H9 (cell line): ENCODE measurements at regions not wholly inside any gene's neighbourhood (a gene's known extent, or its start where the extent isn't known, plus 50 kb on each side); places are given as distances from the start of the nearest gene placed in this dataset.

Experiments
- DNase-seq: peaks from one replicate; pipeline ENCODE4 v3.0.0-alpha.2; 2017
- H2AFZ ChIP-seq: one replicate; pipeline ENCODE4 v1.6.1; 2013; ENCODE audit warnings: mild to moderate bottlenecking, low read length, control low read depth, moderate library complexity
- H2AK5ac ChIP-seq: 2 replicates; pipeline ENCODE4 v1.6.1; 2013; ENCODE audit warnings: low read length, control low read depth, mixed read lengths; ENCODE audit not compliant: insufficient read length
- H2BK120ac ChIP-seq: one replicate; pipeline ENCODE4 v1.6.1; 2013; ENCODE audit warnings: low read depth, mild to moderate bottlenecking, low read length, control low read depth, inconsistent platforms; ENCODE audit not compliant: poor library complexity, severe bottlenecking
- H2BK12ac ChIP-seq: 2 replicates; pipeline ENCODE4 v1.6.1; 2013; ENCODE audit warnings: low read length, control low read depth, mixed read lengths, low read depth; ENCODE audit not compliant: insufficient read length
- H2BK15ac ChIP-seq: 2 replicates; pipeline ENCODE4 v1.6.1; 2013; ENCODE audit warnings: low read depth, low read length, control low read depth
- H2BK20ac ChIP-seq: one replicate; pipeline ENCODE4 v1.6.1; 2013; ENCODE audit warnings: low read depth, mild to moderate bottlenecking, low read length, control low read depth, inconsistent platforms; ENCODE audit not compliant: poor library complexity, severe bottlenecking
- H2BK5ac ChIP-seq: 2 replicates; pipeline ENCODE4 v1.6.1; 2013; ENCODE audit warnings: low read length, control low read depth, mixed read lengths; ENCODE audit not compliant: insufficient read length
- H3K14ac ChIP-seq: 2 replicates; pipeline ENCODE4 v1.6.1; 2013; ENCODE audit warnings: low read length, control low read depth; ENCODE audit not compliant: insufficient read depth
- H3K18ac ChIP-seq: 2 replicates; pipeline ENCODE4 v1.6.1; 2013; ENCODE audit warnings: low read depth, mild to moderate bottlenecking, mixed read lengths, low read length, control low read depth; ENCODE audit not compliant: insufficient read length
- H3K23ac ChIP-seq: 2 replicates; pipeline ENCODE4 v1.6.1; 2013; ENCODE audit warnings: low read length, control low read depth, mixed read lengths, low read depth; ENCODE audit not compliant: insufficient read length
- H3K23me2 ChIP-seq: 2 replicates; pipeline ENCODE4 v1.6.1; 2013; ENCODE audit warnings: low read depth, mild to moderate bottlenecking, mixed read lengths, low read length, control low read depth; ENCODE audit not compliant: insufficient read length, poor library complexity, severe bottlenecking
- H3K27ac ChIP-seq: 2 replicates; pipeline ENCODE4 v1.5.1; 2013; ENCODE audit warnings: low read length, control low read depth, mixed read lengths, low read depth; ENCODE audit not compliant: insufficient read length
- H3K27me3 ChIP-seq: 2 replicates; pipeline ENCODE4 v1.6.1; 2013; ENCODE audit warnings: low read length, control low read depth, inconsistent platforms; ENCODE audit not compliant: insufficient read depth
- H3K4ac ChIP-seq: 2 replicates; pipeline ENCODE4 v1.6.1; 2013; ENCODE audit warnings: low read depth, mild to moderate bottlenecking, control low read depth, inconsistent platforms, low read length, moderate library complexity
- H3K4me1 ChIP-seq: 2 replicates; pipeline ENCODE4 v1.6.1; 2013; ENCODE audit warnings: low read length, control low read depth, inconsistent platforms; ENCODE audit not compliant: insufficient read depth
- H3K4me2 ChIP-seq: 2 replicates; pipeline ENCODE4 v1.6.1; 2013; ENCODE audit warnings: low read length, control low read depth, mixed read lengths; ENCODE audit not compliant: insufficient read length, insufficient read depth
- H3K56ac ChIP-seq: 2 replicates; pipeline ENCODE4 v1.6.1; 2013; ENCODE audit warnings: low read depth, mild to moderate bottlenecking, mixed read lengths, low read length, control low read depth; ENCODE audit not compliant: insufficient read length
- H3K79me1 ChIP-seq: 2 replicates; pipeline ENCODE4 v1.6.1; 2013; ENCODE audit warnings: low read depth, mild to moderate bottlenecking, moderate library complexity, low read length, control low read depth, inconsistent platforms; ENCODE audit not compliant: insufficient read depth, poor library complexity, severe bottlenecking
- H3K79me2 ChIP-seq: 2 replicates; pipeline ENCODE4 v1.6.1; 2013; ENCODE audit warnings: low read length, control low read depth, inconsistent platforms; ENCODE audit not compliant: insufficient read depth
- H3K9ac ChIP-seq: 2 replicates; pipeline ENCODE4 v1.6.1; 2013; ENCODE audit warnings: low read length, control low read depth, mixed read lengths; ENCODE audit not compliant: insufficient read length; ENCODE audit errors: extremely low read depth
- H3K9me3 ChIP-seq: one replicate; pipeline ENCODE4 v1.6.1; 2013; ENCODE audit warnings: low read depth, low read length, inconsistent platforms; ENCODE audit not compliant: control insufficient read depth
- H3T11ph ChIP-seq: one replicate; pipeline ENCODE4 v1.6.1; 2013; ENCODE audit warnings: mild to moderate bottlenecking, low read length, control low read depth, inconsistent platforms
- H4K20me1 ChIP-seq: one replicate; pipeline ENCODE4 v1.6.1; 2013; ENCODE audit not compliant: control insufficient read depth, insufficient read length, insufficient read depth
- H4K5ac ChIP-seq: 2 replicates; pipeline ENCODE4 v1.6.1; 2013; ENCODE audit warnings: low read depth, mild to moderate bottlenecking, mixed read lengths, low read length, control low read depth; ENCODE audit not compliant: insufficient read length
- H4K8ac ChIP-seq: replicated peaks from 2 replicates; pipeline ENCODE4 v1.6.1; 2013; ENCODE audit warnings: low read length, control low read depth, mixed read lengths, low read depth; ENCODE audit not compliant: insufficient read length
- H4K91ac ChIP-seq: 2 replicates; pipeline ENCODE4 v1.6.1; 2013; ENCODE audit warnings: low read depth, mild to moderate bottlenecking, moderate library complexity, mixed read lengths, low read length, control low read depth; ENCODE audit not compliant: insufficient read length
- H3K27ac Mint-ChIP-seq, 3 experiments: 2 replicates in 2 of 3; 3 replicates in 1 of 3; pipeline ENCODE4 v1.8.0; 2020 to 2021; ENCODE audit warnings: mixed read lengths in 3 of 3, mild to moderate bottlenecking in 1 of 3, moderate library complexity in 1 of 3
- H3K27me3 Mint-ChIP-seq: 2 replicates; pipeline ENCODE4 v1.8.0; 2021; ENCODE audit warnings: low read depth, mild to moderate bottlenecking, moderate library complexity, mixed read lengths
- H3K36me3 Mint-ChIP-seq, 3 experiments: 2 replicates in 2 of 3; 3 replicates in 1 of 3; pipeline ENCODE4 v1.8.0; 2020 to 2021; ENCODE audit warnings: low read depth in 3 of 3, mixed read lengths in 3 of 3; ENCODE audit not compliant: insufficient read depth in 1 of 3
- H3K4me1 Mint-ChIP-seq, 2 experiments: 2 replicates each; pipeline ENCODE4 v1.8.0; 2020; ENCODE audit warnings: mixed read lengths in 2 of 2
- H3K4me3 Mint-ChIP-seq, 2 experiments: 2 replicates in 1 of 2; 3 replicates in 1 of 2; pipeline ENCODE4 v1.8.0; 2020 to 2021; ENCODE audit warnings: mild to moderate bottlenecking in 2 of 2, mixed read lengths in 2 of 2, moderate library complexity in 1 of 2
- H3K9me3 Mint-ChIP-seq, 2 experiments: 2 replicates in 1 of 2; 3 replicates in 1 of 2; pipeline ENCODE4 v1.8.0; 2020; ENCODE audit warnings: mild to moderate bottlenecking in 2 of 2, mixed read lengths in 2 of 2, moderate library complexity in 1 of 2
- CTCF ChIP-seq: fragments of 200-600 bp; sonication (generic); conservative IDR thresholded peaks from 3 replicates; pipeline ENCODE4 v1.8.0; 2021; ENCODE audit warnings: antibody characterized with exemption, mild to moderate bottlenecking
- WGBS: extraction: QIAGEN DNeasy Blood & Tissue Kit; methylation state at CpG from one replicate; pipeline ENCODE4 v1.1.7; 2013; ENCODE audit warnings: missing lambda C conversion rate, low lambda C conversion rate, mixed read lengths; ENCODE audit not compliant: insufficient read length; ENCODE audit errors: extremely low coverage; 5-methylcytosine and 5-hydroxymethylcytosine counted together

- no peaks in the 10 kb centered on the region for H3K23me2 ChIP-seq
- no peak overlapping the region for H3K14ac ChIP-seq
- H3K79me1 ChIP-seq = no peaks in the 10 kb centered on the region
- Mint-ChIP-seq H3K27ac (no peak overlapping the region), H3K9me3 (no peaks in the 10 kb centered on the region), H3K4me1 (peaks cover 5 to 9% of the 10 kb centered on the region in 2 experiments), H3K27me3 (peaks cover 3% of the 10 kb centered on the region; the same call in 1 of the 2 replicates), H3K4me3 (no peak overlapping the region), H3K36me3 (no peaks in the 10 kb centered on the region)
- H3K4ac ChIP-seq = no peak overlapping the region
- H3T11ph ChIP-seq = no peak overlapping the region
- H2AFZ ChIP-seq = no peak overlapping the region
- no peak overlapping the region for H2BK12ac ChIP-seq
- no peak overlapping the region for H3K23ac ChIP-seq
- H3K4me2 ChIP-seq = no peak overlapping the region
- no CpG with 5 or more reads among the region's 3 CpGs for WGBS
- H2BK15ac ChIP-seq = no peak overlapping the region
- no peak overlapping the region for H2BK5ac ChIP-seq
- no peak overlapping the region for H3K9ac ChIP-seq
- H2AK5ac ChIP-seq = no peak overlapping the region
- no peaks in the 10 kb centered on the region for H3K79me2 ChIP-seq
- no peak overlapping the region for H2BK20ac ChIP-seq
- H3K18ac ChIP-seq = no peak overlapping the region
- no peaks in the 10 kb centered on the region for H3K9me3 ChIP-seq
- DNase-seq = no peak
- H3K27me3 ChIP-seq = no peaks in the 10 kb centered on the region
- H2BK120ac ChIP-seq = no peak overlapping the region
- no peak overlapping the region for H4K8ac ChIP-seq
- H4K20me1 ChIP-seq = no peaks in the 10 kb centered on the region
- no peaks in the 10 kb centered on the region for H3K4me1 ChIP-seq
- no peak for TF ChIP-seq CTCF
- H4K91ac ChIP-seq = no peak overlapping the region
- H3K56ac ChIP-seq = no peak overlapping the region
- H4K5ac ChIP-seq = no peak overlapping the region
- H3K27ac ChIP-seq = no peak overlapping the region
These were observed 78.4 kb upstream of the PPM1H start for GRCh38 chr12:63013302-63013701.
